OCI-LY3 (cell line): ENCODE measurements at regions not wholly inside any gene's neighbourhood (a gene's known extent, or its start where the extent isn't known, plus 50 kb on each side); places are given as distances from the start of the nearest gene placed in this dataset.

Experiments
- H2AFZ ChIP-seq: fragments of 200-600, 300-600 bp; shearing (Covaris generic); 2 replicates; pipeline ENCODE4 v1.6.0; 2014; ENCODE audit warnings: antibody characterized with exemption, low read depth, low read length
- H3K27ac ChIP-seq: fragments of 200-600, 300-600 bp; sonication (generic); 2 replicates; pipeline ENCODE4 v1.5.1; 2014; ENCODE audit warnings: mild to moderate bottlenecking, low read length, moderate library complexity, mixed read lengths
- H3K27me3 ChIP-seq: fragments of 200-600, 300-600 bp; sonication (generic); 2 replicates; pipeline ENCODE4 v1.6.1; 2014; ENCODE audit warnings: low read depth, low read length, mixed read lengths
- H3K36me3 ChIP-seq: fragments of 200-600, 300-600 bp; sonication (generic); replicated peaks from 2 replicates; pipeline ENCODE3; 2014; ENCODE audit warnings: low read depth, low read length, mixed read lengths
- H3K4me1 ChIP-seq: fragments of 300-600, 200-600 bp; sonication (generic); 2 replicates; pipeline ENCODE4 v1.6.1; 2014; ENCODE audit warnings: low read length, mixed read lengths
- H3K4me2 ChIP-seq: fragments of 200-600, 300-600 bp; sonication (generic); 2 replicates; pipeline ENCODE4 v1.6.1; 2014; ENCODE audit warnings: low read length, mixed read lengths
- H3K4me3 ChIP-seq: fragments of 300-600, 200-600 bp; sonication (generic); 2 replicates; pipeline ENCODE4 v1.5.1; 2014; ENCODE audit warnings: antibody characterized with exemption, mild to moderate bottlenecking, low read length, moderate library complexity
- H3K79me2 ChIP-seq: fragments of 300-600, 200-600 bp; shearing (Covaris generic); 2 replicates; pipeline ENCODE4 v1.6.1; 2014; ENCODE audit warnings: mild to moderate bottlenecking, low read length, mixed read lengths
- H3K9ac ChIP-seq: fragments of 300-600, 200-600 bp; shearing (Covaris generic); 2 replicates; pipeline ENCODE4 v1.6.0; 2014; ENCODE audit warnings: mild to moderate bottlenecking, low read length, moderate library complexity
- H3K9me3 ChIP-seq: fragments of 200-600, 300-600 bp; shearing (Covaris generic); 2 replicates; pipeline ENCODE4 v1.6.1; 2014; ENCODE audit warnings: low read length, mixed read lengths; ENCODE audit not compliant: insufficient read depth
- H4K20me1 ChIP-seq: fragments of 200-600, 300-600 bp; sonication (generic); 2 replicates; pipeline ENCODE4 v1.6.1; 2016; ENCODE audit warnings: low read length, mixed read lengths; ENCODE audit not compliant: insufficient read depth
- CTCF ChIP-seq: fragments of 200-600, 300-600 bp; sonication (generic); IDR thresholded peaks from 2 replicates; pipeline ENCODE4 v1.5.1; 2014; ENCODE audit warnings: antibody characterized with exemption, low read length, low read depth
- EZH2phosphoT487 ChIP-seq: fragments of 200-600 bp; shearing (Covaris generic); IDR thresholded peaks from 2 replicates; pipeline ENCODE4 v1.6.1; 2018; ENCODE audit warnings: antibody characterized with exemption, mixed run types, low read depth

DNA sequence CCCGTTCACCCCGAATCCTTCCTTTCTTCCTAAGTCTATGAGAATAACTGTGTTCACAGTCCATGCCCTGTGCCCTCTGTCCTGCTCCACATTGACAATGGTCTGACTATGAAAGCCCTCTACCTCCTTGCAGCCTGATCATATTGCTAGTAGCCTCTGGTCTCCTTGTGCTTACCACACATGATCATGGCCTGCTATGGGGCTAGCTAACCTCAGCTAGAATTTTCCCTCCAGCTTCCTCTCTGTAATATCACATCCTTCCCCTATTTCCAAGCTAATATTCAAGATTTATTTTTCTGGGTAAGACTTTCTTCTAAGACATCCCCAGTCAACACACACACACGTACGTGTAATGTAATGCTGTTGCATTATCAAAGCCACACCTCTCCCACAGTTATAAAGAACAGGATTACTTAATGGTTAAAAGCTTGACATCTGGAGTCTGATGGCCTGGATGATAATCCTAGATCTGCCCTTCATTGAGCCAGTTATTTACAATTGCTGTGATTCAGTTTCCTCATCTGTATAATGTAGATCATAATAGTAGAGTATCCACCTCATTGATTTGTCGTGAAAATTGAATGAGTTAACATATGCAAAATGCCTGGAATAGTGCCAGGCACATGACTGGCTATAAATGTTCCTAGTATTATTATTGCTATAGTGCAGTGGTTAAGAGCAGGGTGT is 214.4 kb upstream of the BLID start:
- Histone ChIP-seq H3K36me3 (no peaks in the 10 kb centered on the region), H3K4me3 (no peak overlapping the region), H3K4me2 (no peak overlapping the region), H4K20me1 (no peaks in the 10 kb centered on the region), H3K27me3 (peaks cover 18% of the 10 kb centered on the region), H3K9ac (no peak overlapping the region), H2AFZ (no peak overlapping the region), H3K79me2 (no peaks in the 10 kb centered on the region), H3K27ac (no peak overlapping the region), H3K9me3 (no peaks in the 10 kb centered on the region), H3K4me1 (no peaks in the 10 kb centered on the region)
- TF ChIP-seq CTCF: no peak
- TF ChIP-seq EZH2phosphoT487: no peak

DNA sequence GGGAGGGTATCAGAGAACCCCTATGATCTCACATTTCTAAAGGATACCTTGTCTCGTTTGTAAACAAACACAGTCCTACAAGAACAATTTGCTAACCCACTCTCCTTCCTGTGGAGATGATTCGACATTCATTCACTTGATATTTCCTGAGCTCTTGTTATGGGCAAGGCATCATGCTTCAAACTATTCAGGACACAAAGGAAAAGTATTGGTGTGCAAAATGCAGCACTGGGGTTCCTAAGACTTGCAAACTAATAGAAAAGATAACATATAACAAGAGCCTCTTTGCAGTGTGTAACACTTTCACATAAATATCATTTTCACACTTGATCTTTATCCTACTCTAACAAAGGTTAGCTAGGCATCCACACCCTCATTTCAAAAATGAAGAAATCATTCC is 211.5 kb upstream of the BLID start:
- Histone ChIP-seq H3K4me3 (no peak overlapping the region), H2AFZ (no peak overlapping the region), H3K27me3 (peaks cover 2% of the 10 kb centered on the region; the same call in 1 of the 2 replicates), H3K4me1 (no peaks in the 10 kb centered on the region), H4K20me1 (no peaks in the 10 kb centered on the region), H3K36me3 (no peaks in the 10 kb centered on the region), H3K9ac (no peak overlapping the region), H3K27ac (no peak overlapping the region), H3K4me2 (no peak overlapping the region), H3K79me2 (no peaks in the 10 kb centered on the region), H3K9me3 (no peaks in the 10 kb centered on the region)
- no peak for TF ChIP-seq CTCF
- TF ChIP-seq EZH2phosphoT487: no peak

DNA sequence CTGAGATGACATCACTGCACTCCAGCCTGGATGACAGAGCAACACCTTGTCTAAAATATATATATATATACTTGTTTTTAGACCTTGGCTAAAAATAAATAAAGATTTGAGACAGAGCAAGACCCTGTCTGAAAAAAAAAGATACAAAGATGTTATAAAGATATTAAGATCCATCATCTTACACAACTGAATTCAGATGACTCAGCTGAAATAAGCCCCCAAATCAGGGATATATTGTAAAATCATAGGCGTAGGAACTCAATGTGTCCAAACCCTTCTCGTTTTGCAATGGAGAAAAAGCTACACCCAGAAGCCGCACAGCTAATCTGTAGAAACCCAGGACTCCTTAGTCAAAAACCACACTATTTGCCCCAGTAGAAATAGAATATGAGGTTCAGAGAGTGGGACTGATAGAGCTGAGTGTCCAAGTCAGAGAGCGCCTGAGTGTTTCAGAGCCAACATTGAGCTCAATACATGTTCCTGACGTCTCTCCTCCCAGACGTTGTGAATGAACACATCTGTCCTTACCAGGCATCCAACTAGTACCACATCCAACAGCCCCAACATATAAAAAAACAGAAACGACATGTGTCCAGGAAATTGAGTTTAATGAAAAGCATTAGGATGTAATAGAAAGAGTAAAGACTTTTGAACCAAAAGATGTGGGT is 207.9 kb upstream of the BLID start:
- TF ChIP-seq EZH2phosphoT487: no peak
- Histone ChIP-seq H3K36me3 (no peaks in the 10 kb centered on the region), H3K9me3 (no peaks in the 10 kb centered on the region), H3K4me3 (no peak overlapping the region), H3K4me2 (no peak overlapping the region), H3K27me3 (no peaks in the 10 kb centered on the region), H3K9ac (no peak overlapping the region), H3K27ac (no peak overlapping the region), H3K4me1 (peaks cover 9% of the 10 kb centered on the region), H4K20me1 (no peaks in the 10 kb centered on the region), H2AFZ (no peak overlapping the region), H3K79me2 (no peaks in the 10 kb centered on the region)

DNA sequence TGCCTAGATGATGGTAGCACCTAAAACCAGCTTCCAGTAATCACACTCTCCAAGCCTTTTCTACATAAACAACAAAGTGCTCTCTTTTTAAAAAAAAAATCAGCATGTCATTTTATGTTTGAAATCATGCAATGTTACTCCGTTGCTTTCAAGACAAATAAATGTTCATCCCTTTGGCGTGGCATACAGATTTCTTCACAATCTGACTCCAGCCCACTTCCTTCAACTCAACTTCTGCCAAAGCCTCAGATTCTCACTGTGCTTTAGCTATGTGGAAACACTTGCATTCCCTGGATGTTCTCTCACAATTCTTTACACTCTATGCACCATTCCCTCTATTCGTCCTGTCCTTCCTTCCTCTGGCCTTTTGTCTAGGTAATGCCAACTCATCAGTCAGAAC is 206.3 kb upstream of the BLID start:
- Histone ChIP-seq H2AFZ (no peak overlapping the region), H3K27me3 (no peaks in the 10 kb centered on the region), H4K20me1 (no peaks in the 10 kb centered on the region), H3K27ac (no peak overlapping the region), H3K4me2 (no peak overlapping the region), H3K9me3 (no peaks in the 10 kb centered on the region), H3K4me3 (no peak overlapping the region), H3K9ac (no peak overlapping the region), H3K36me3 (no peaks in the 10 kb centered on the region), H3K79me2 (no peaks in the 10 kb centered on the region), H3K4me1 (peaks cover 9% of the 10 kb centered on the region)
- TF ChIP-seq CTCF (no peak), EZH2phosphoT487 (no peak)
